OCI-LY1 (cell line): ENCODE measurements at regions not wholly inside any gene's neighbourhood (a gene's known extent, or its start where the extent isn't known, plus 50 kb on each side); places are given as distances from the start of the nearest gene placed in this dataset.

Experiments
- CTCF ChIP-seq: fragments of 200-600 bp; sonication (generic), shearing (Covaris generic); IDR thresholded peaks from 2 replicates; pipeline ENCODE4 v1.5.1; 2017; ENCODE audit warnings: mild to moderate bottlenecking, antibody characterized with exemption, low read length, moderate library complexity, mixed read lengths
- EZH2 ChIP-seq: fragments of 200-600 bp; sonication (generic), shearing (Covaris generic); IDR thresholded peaks from 2 replicates; pipeline ENCODE4 v1.8.0; 2017; ENCODE audit warnings: borderline replicate concordance, mixed run types, mild to moderate bottlenecking, antibody characterized with exemption, low read length, moderate library complexity, mixed read lengths

DNA sequence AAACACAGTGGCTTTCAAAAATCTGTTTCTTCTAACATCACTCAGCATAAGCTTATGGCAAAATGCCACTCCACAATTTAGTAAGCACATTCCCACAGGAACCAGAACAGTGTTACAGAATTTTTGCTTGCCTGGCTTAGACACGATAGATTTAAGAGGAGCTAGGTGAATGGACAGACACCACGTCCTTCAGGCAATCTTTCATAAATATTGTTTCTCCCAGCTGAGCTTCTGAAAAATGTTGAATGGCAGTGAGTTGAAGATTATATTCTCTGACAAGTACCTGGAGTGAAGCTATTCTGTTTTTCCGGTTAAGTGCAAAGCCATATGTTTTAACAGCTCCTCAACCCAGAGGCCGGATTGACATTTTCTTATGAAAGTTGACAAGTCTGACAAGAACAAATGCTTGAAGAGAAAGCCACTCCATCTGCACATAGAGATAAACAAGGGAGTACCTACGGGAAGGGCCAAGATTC, 102.0 kb downstream of the FSCB start:
- no peak for TF ChIP-seq CTCF
- TF ChIP-seq EZH2 = no peak
